Body of pancreas (tissue), 4 donors: ENCODE measurements at regions not wholly inside any gene's neighbourhood (a gene's known extent, or its start where the extent isn't known, plus 50 kb on each side); places are given as distances from the start of the nearest gene placed in this dataset.

ENCODE experiments used
- CTCF ChIP-seq, 7 experiments: fragments of 450-650 bp in 4 of 7; fragments of 200-600 bp in 3 of 7; sonication (generic) in 3 of 7; IDR thresholded peaks; one replicate each; pipeline ENCODE4 v1.5.1; 2016 to 2019; ENCODE audit warnings: antibody characterized with exemption in 7 of 7
- POLR2A ChIP-seq, 3 donors: fragments of 450-650 bp; IDR thresholded peaks; one replicate each; pipeline ENCODE4 v1.6.1; 2016; ENCODE audit warnings: antibody characterized with exemption in 3 of 3, mild to moderate bottlenecking in 2 of 3

DNA sequence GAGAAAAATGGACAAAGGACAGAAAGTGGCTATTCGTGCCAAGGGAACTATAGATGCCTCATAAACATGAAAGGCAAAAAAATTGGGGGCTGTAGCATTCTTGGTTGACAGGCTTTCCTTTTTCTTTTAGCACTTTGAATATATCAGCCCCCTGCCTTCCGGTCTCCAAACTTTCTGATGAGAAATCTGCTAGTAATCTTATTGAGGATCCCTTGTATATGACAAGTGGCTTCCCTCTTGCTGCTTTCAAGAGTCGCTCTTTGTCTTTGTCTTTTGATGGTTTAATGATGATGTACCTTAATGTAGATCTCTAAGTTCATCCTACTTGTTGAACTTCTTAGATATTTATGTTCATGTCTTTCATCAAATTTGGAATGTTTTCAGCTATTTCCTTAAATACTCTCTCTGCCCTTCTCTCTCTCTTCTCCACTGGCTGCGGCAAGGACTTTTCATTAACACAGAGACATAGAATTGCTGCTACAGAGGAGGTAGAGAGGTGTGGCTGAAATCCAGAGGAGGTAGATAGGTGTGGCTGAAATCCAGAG lies 59.4 kb upstream of the EPHB3 start:
- TF ChIP-seq CTCF (IDR thresholded peaks at IDR 0.05): no peak
- TF ChIP-seq POLR2A (IDR thresholded peaks at IDR 0.05): no peak
